ENCODE measurements at regions not wholly inside any gene's neighbourhood (a gene's known extent, or its start where the extent isn't known, plus 50 kb on each side); places are given as distances from the start of the nearest gene placed in this dataset.

- no peak for TF ChIP-seq SMAD3 (CRISPR knock-in tag; conservative IDR thresholded peaks at IDR 0.05)
- no peak for TF ChIP-seq EP300 (IDR thresholded peaks at IDR 0.05; ENCODE audit: low read length)
- no peak for TF ChIP-seq EZH2 (IDR thresholded peaks at IDR 0.05; ENCODE audit: borderline replicate concordance, low read depth, low read length)
- TF ChIP-seq CTCF (IDR thresholded peaks at IDR 0.05 in 2 of 3, conservative IDR thresholded peaks at IDR 0.05 in 1 of 3; ENCODE audit: insufficient read depth in 2 of 3, low read depth in 1 of 3, low read length in 3 of 3), result no peak
- no peak for TF ChIP-seq YY1 (IDR thresholded peaks at IDR 0.05; ENCODE audit: borderline replicate concordance in 1 of 3, control insufficient read depth in 1 of 3, extremely low read depth in 1 of 3, insufficient read depth in 3 of 3, insufficient read length in 1 of 3, insufficient replicate concordance in 2 of 3, low read depth in 1 of 3, low read length in 2 of 3)
- TF ChIP-seq SREBF2 (CRISPR knock-in tag; IDR thresholded peaks at IDR 0.05), result no peak
- TF ChIP-seq EGR1 (conservative IDR thresholded peaks at IDR 0.05), result no peak
- no peak for TF ChIP-seq NR2F6 (CRISPR knock-in tag; IDR thresholded peaks at IDR 0.05)
- TF ChIP-seq SLC30A9 (CRISPR knock-in tag; IDR thresholded peaks at IDR 0.05), result no peak
These were observed 139.3 kb upstream of the ODAD2 start for GRCh38 chr10:28137907-28138880.
